Left kidney (tissue), 1 donor: ENCODE measurements at regions not wholly inside any gene's neighbourhood (a gene's known extent, or its start where the extent isn't known, plus 50 kb on each side); places are given as distances from the start of the nearest gene placed in this dataset.

Source experiments
- DNase-seq: peaks from one replicate; pipeline ENCODE4 v3.0.0-alpha.2; 2013

- DNase-seq: no peak
Measured at GRCh38 chr3:28824316-28824715, 456.6 kb upstream of the RBMS3 start.

- DNase-seq: no peak
Measured at GRCh38 chr3:28826840-28827239, 454.0 kb upstream of the RBMS3 start.

- DNase-seq: no peak
Measured at GRCh38 chr3:28835249-28835648, 445.6 kb upstream of the RBMS3 start.

GRCh38 chr3:28835751-28836150 is 445.1 kb upstream of the RBMS3 start:
- no peak for DNase-seq

- DNase-seq: no peak
Measured at GRCh38 chr3:28836199-28836598, 444.7 kb upstream of the RBMS3 start.

- no peak for DNase-seq
Measured at GRCh38 chr3:28840976-28841376, 439.9 kb upstream of the RBMS3 start.

- no peak for DNase-seq
Measured at GRCh38 chr3:28841441-28841840, 439.4 kb upstream of the RBMS3 start.

- DNase-seq: no peak
Measured at GRCh38 chr3:28844298-28845005, 436.4 kb upstream of the RBMS3 start.

- no peak for DNase-seq
Measured at GRCh38 chr3:28845006-28845324, 435.9 kb upstream of the RBMS3 start.

GRCh38 chr3:28846971-28847478 is 433.8 kb upstream of the RBMS3 start:
- no peak for DNase-seq

GRCh38 chr3:28847736-28848135 is 433.1 kb upstream of the RBMS3 start:
- no peak for DNase-seq

- no peak for DNase-seq
Measured at GRCh38 chr3:28850186-28850585, 430.7 kb upstream of the RBMS3 start.

GRCh38 chr3:28853830-28854229 is 427.0 kb upstream of the RBMS3 start:
- no peak for DNase-seq

- no peak for DNase-seq
Measured at GRCh38 chr3:28856796-28857195, 424.1 kb upstream of the RBMS3 start.

GRCh38 chr3:28859897-28860296 is 421.0 kb upstream of the RBMS3 start:
- no peak for DNase-seq

- no peak for DNase-seq
Measured at GRCh38 chr3:28860307-28860706, 420.6 kb upstream of the RBMS3 start.

GRCh38 chr3:28863186-28863585 is 417.7 kb upstream of the RBMS3 start:
- no peak for DNase-seq

- no peak for DNase-seq
Measured at GRCh38 chr3:28867836-28868235, 413.0 kb upstream of the RBMS3 start.

GRCh38 chr3:28868897-28869296 is 412.0 kb upstream of the RBMS3 start:
- no peak for DNase-seq

- DNase-seq: no peak
Measured at GRCh38 chr3:28877912-28878311, 403.0 kb upstream of the RBMS3 start.

GRCh38 chr3:28890373-28890772 is 390.5 kb upstream of the RBMS3 start:
- no peak for DNase-seq

GRCh38 chr3:28891485-28891884 is 389.4 kb upstream of the RBMS3 start:
- DNase-seq: no peak

GRCh38 chr3:28900301-28900700 is 380.6 kb upstream of the RBMS3 start:
- DNase-seq: no peak

- DNase-seq: no peak
Measured at GRCh38 chr3:28901018-28901417, 379.9 kb upstream of the RBMS3 start.

GRCh38 chr3:28903171-28903601 is 377.7 kb upstream of the RBMS3 start:
- no peak for DNase-seq
